NCI-H748 treated with DMSO at 0.1 percent for 48 hours (cell line): ENCODE measurements at regions not wholly inside any gene's neighbourhood (a gene's known extent, or its start where the extent isn't known, plus 50 kb on each side); places are given as distances from the start of the nearest gene placed in this dataset.
"Not testable (repeated sequence)": the region's sequence is repeated elsewhere in the genome, so short reads cannot be mapped to it uniquely, and the experiment has no call there.

Experiments
- DNase-seq: peaks from one replicate; lab custom pipeline; 2025; lab: John Stamatoyannopoulos, UW

GRCh38 chr6:27773542-27774263 lies 138.5 kb downstream of the OR2B2 start:
- not testable (repeated sequence) for DNase-seq

- peak; percentile 90 for DNase-seq
Measured at GRCh38 chr6:27772261-27773001, 139.8 kb downstream of the OR2B2 start.

- no peak for DNase-seq
Measured at GRCh38 chr6:27771235-27771634, 141.0 kb downstream of the OR2B2 start.

GRCh38 chr6:27770724-27771123 lies 141.5 kb downstream of the OR2B2 start:
- no peak for DNase-seq

GRCh38 chr6:27768556-27768955 lies 143.6 kb downstream of the OR2B2 start:
- DNase-seq = no peak

GRCh38 chr6:27767851-27768250 lies 144.3 kb downstream of the OR2B2 start:
- no peak for DNase-seq

GRCh38 chr6:27766405-27766804 lies 145.8 kb downstream of the OR2B2 start:
- no peak for DNase-seq

GRCh38 chr6:27765028-27765590 lies 147.1 kb downstream of the OR2B2 start:
- no peak for DNase-seq

- no peak for DNase-seq
Measured at GRCh38 chr6:27761391-27761790, 150.8 kb downstream of the OR2B2 start.

- no peak for DNase-seq
Measured at GRCh38 chr6:27760464-27760863, 151.7 kb downstream of the OR2B2 start.

- no peak for DNase-seq
Measured at GRCh38 chr6:27759930-27760329, 152.3 kb downstream of the OR2B2 start.

GRCh38 chr6:27758491-27758890 lies 153.7 kb downstream of the OR2B2 start:
- DNase-seq = no peak

GRCh38 chr6:27757307-27757706 lies 154.9 kb downstream of the OR2B2 start:
- DNase-seq = no peak

GRCh38 chr6:27755768-27756167 lies 156.4 kb downstream of the OR2B2 start:
- no peak for DNase-seq

GRCh38 chr6:27754408-27754782 lies 157.8 kb downstream of the OR2B2 start:
- no peak for DNase-seq

- peak; percentile 94 for DNase-seq
Measured at GRCh38 chr6:27753668-27754407, 158.4 kb downstream of the OR2B2 start.

- peak; percentile 93 for DNase-seq
Measured at GRCh38 chr6:27752038-27752885, 159.9 kb downstream of the OR2B2 start.

- DNase-seq = no peak
Measured at GRCh38 chr6:27748661-27749060, 163.5 kb downstream of the OR2B2 start.

- DNase-seq = no peak
Measured at GRCh38 chr6:27747637-27748036, 164.6 kb downstream of the OR2B2 start.

- DNase-seq = not testable (repeated sequence)
Measured at GRCh38 chr6:27746860-27747259, 165.3 kb downstream of the OR2B2 start.

- no peak for DNase-seq
Measured at GRCh38 chr6:27743787-27744186, 168.4 kb downstream of the OR2B2 start.
